Activated naive CD4-positive, alpha-beta T cell treated with anti-CD3 and anti-CD28 coated beads for 36 hours (primary cell): ENCODE measurements at regions not wholly inside any gene's neighbourhood (a gene's known extent, or its start where the extent isn't known, plus 50 kb on each side); places are given as distances from the start of the nearest gene placed in this dataset.
"Not testable (repeated sequence)": the region's sequence is repeated elsewhere in the genome, so short reads cannot be mapped to it uniquely, and the experiment has no call there.

Experiments
- CTCF ChIA-PET: fragments of 350-600 bp; sonication (Branson Sonifier 250); formaldehyde crosslinking; loops from one replicate; lab custom pipeline; 2021; ENCODE audit warnings: antibody characterized with exemption; lab: Charles Lee
- DNase-seq: peaks from one replicate; pipeline ENCODE4 v3.0.0-alpha.2; 2020
- H3K27ac Mint-ChIP-seq: one replicate; pipeline ENCODE4 v1.8.0; 2021; ENCODE audit warnings: mild to moderate bottlenecking, mixed read lengths
- H3K27me3 Mint-ChIP-seq: one replicate; pipeline ENCODE4 v1.8.0; 2021; ENCODE audit warnings: low read depth, mixed read lengths
- H3K36me3 Mint-ChIP-seq: one replicate; pipeline ENCODE4 v1.8.0; 2021; ENCODE audit warnings: low read depth, mixed read lengths
- H3K4me1 Mint-ChIP-seq: one replicate; pipeline ENCODE4 v1.8.0; 2021; ENCODE audit warnings: low read depth, mixed read lengths
- H3K4me3 Mint-ChIP-seq: one replicate; pipeline ENCODE4 v1.8.0; 2021; ENCODE audit warnings: mild to moderate bottlenecking, moderate library complexity, mixed read lengths
- H3K9me3 Mint-ChIP-seq: one replicate; pipeline ENCODE4 v1.8.0; 2021; ENCODE audit warnings: mixed read lengths
- intact Hi-C: fragments of 100-400 bp; cut with micrococcal nuclease; formaldehyde crosslinking; loops from one replicate; pipeline ENCODE4 v1.15.1; 2023

DNA sequence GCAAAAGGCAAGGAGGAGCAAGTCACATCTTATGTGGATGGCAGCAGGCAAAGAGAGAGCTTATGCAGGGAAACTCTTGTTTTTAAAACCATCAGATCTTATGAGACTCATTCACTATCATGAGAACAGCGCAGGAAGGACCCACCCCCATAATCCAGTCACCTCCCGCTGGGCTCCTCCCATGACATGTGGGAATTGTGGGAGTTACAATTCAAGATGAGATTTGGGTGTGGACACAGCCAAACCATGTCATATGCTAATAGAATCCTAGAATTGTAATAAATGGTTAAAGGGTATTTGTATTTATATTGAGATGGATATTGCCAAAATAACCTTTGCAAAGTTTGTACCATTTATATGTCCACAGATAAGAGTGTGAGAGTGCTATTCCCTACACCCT lies 72.1 kb upstream of the PNPT1 start:
- H3K4me3 Mint-ChIP-seq, H3K27ac Mint-ChIP-seq, H3K9me3 Mint-ChIP-seq, DNase-seq, H3K36me3 Mint-ChIP-seq, intact Hi-C loops, CTCF ChIA-PET, H3K4me1 Mint-ChIP-seq: not testable (repeated sequence)
- peaks cover 27% of the 10 kb centered on the region for H3K27me3 Mint-ChIP-seq

GRCh38 chr2:55763721-55764120 lies 70.1 kb upstream of the PNPT1 start:
- Mint-ChIP-seq H3K4me3 (no peak overlapping the region), H3K27ac (no peak overlapping the region), H3K36me3 (no peaks in the 10 kb centered on the region), H3K27me3 (peaks cover 27% of the 10 kb centered on the region), H3K9me3 (no peaks in the 10 kb centered on the region), H3K4me1 (no peaks in the 10 kb centered on the region)
- intact Hi-C loops: no loop called here
- DNase-seq: no peak
- CTCF ChIA-PET: no interaction called here

- intact Hi-C loops: no loop called here
Observed at GRCh38 chr2:55761526-55761925, 67.9 kb upstream of the PNPT1 start.

GRCh38 chr2:55761024-55761423 lies 67.4 kb upstream of the PNPT1 start:
- no peaks in the 10 kb centered on the region for H3K36me3 Mint-ChIP-seq
- CTCF ChIA-PET: interaction anchor here (0.6 kb wide), 2 partner anchors 117 to 435 kb away, joined by 3 read pairs; no protein-coding TSS in a partner anchor
- DNase-seq: no peak
- no peaks in the 10 kb centered on the region for H3K4me1 Mint-ChIP-seq
- no peak overlapping the region for H3K4me3 Mint-ChIP-seq
- H3K27me3 Mint-ChIP-seq: peaks cover 25% of the 10 kb centered on the region
- no peak overlapping the region for H3K27ac Mint-ChIP-seq
- no peaks in the 10 kb centered on the region for H3K9me3 Mint-ChIP-seq
- intact Hi-C loops: no loop called here

More at GRCh38 chr2:55761526-55761925, 67.9 kb upstream of the PNPT1 start:
- Mint-ChIP-seq H3K4me1 (no peaks in the 10 kb centered on the region), H3K27ac (no peak overlapping the region), H3K4me3 (no peak overlapping the region), H3K27me3 (peaks cover 25% of the 10 kb centered on the region), H3K9me3 (no peaks in the 10 kb centered on the region), H3K36me3 (no peaks in the 10 kb centered on the region)
- CTCF ChIA-PET: interaction anchor here (0.6 kb wide), 2 partner anchors 116 to 434 kb away, joined by 3 read pairs; no protein-coding TSS in a partner anchor
- DNase-seq: no peak

DNA sequence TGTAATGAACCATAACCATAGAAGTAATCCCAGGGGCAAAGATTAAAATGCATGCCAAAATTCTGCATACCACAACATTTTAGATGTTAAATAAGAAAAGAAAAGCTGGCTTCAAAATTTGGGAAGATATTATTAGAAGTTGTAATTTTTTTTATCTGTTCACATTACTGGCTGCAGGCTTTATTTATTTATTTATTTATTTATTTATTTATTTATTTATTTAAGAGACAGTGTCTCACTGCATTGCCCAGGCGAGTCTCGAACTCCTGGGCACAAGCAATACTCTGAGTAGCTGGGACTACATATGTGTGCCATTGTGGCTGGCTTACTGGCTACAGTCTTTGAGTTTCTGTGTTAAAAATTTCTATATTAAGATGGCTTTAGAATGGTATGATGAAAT lies 66.5 kb upstream of the PNPT1 start:
- Mint-ChIP-seq H3K4me3 (no peak overlapping the region), H3K4me1 (no peaks in the 10 kb centered on the region), H3K36me3 (no peaks in the 10 kb centered on the region), H3K27me3 (peaks cover 20% of the 10 kb centered on the region), H3K27ac (no peak overlapping the region), H3K9me3 (no peaks in the 10 kb centered on the region)
- CTCF ChIA-PET: no interaction called here
- intact Hi-C loops: no loop called here
- no peak for DNase-seq

DNA sequence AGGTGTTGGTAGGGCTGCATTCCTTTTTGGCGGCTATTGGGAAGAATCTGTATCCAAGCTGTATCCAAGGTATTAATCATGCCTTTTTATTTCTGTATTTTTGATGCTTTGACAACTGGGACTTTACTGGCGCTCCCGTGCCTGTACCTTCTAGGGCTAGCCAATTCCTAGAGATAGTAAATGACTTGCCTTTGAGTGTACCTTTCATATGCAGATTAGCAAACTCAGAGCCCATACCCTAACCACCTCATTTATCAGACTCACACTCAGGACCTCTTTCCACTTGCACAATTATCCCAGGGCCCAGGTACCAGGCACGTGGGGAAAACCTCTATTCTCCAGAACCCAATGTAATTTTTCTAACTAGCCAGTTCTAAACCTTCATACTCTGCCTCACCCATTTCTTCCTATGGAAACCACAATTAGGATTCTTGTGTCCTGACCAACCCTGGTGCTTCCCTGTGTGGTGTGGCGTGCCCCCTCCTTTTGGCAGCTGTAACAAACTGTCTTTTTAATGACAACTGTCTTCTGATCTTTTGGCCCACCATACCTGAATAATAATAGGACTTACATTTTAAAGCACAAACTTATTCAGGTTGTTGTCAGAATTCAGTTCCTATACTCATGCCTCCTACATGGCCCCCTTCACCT lies 65.8 kb upstream of the PNPT1 start:
- H3K9me3 Mint-ChIP-seq: no peaks in the 10 kb centered on the region
- CTCF ChIA-PET: no interaction called here
- no peak for DNase-seq
- no peak overlapping the region for H3K4me3 Mint-ChIP-seq
- H3K27ac Mint-ChIP-seq: no peak overlapping the region
- H3K27me3 Mint-ChIP-seq: peaks cover 20% of the 10 kb centered on the region
- H3K36me3 Mint-ChIP-seq: no peaks in the 10 kb centered on the region
- intact Hi-C loops: no loop called here
- H3K4me1 Mint-ChIP-seq: no peaks in the 10 kb centered on the region

GRCh38 chr2:55751966-55752365 lies 58.3 kb upstream of the PNPT1 start:
- no peaks in the 10 kb centered on the region for H3K36me3 Mint-ChIP-seq
- DNase-seq: no peak
- H3K4me3 Mint-ChIP-seq: no peak overlapping the region
- CTCF ChIA-PET: no interaction called here
- H3K27ac Mint-ChIP-seq: no peak overlapping the region
- intact Hi-C loops: no loop called here
- H3K4me1 Mint-ChIP-seq: no peaks in the 10 kb centered on the region
- peaks cover 2% of the 10 kb centered on the region for H3K9me3 Mint-ChIP-seq
- H3K27me3 Mint-ChIP-seq: peaks cover 2% of the 10 kb centered on the region

- DNase-seq: no peak
- H3K27me3 Mint-ChIP-seq: peaks cover 24% of the 10 kb centered on the region
- H3K4me1 Mint-ChIP-seq: no peaks in the 10 kb centered on the region
- no peaks in the 10 kb centered on the region for H3K36me3 Mint-ChIP-seq
- intact Hi-C loops: no loop called here
- H3K4me3 Mint-ChIP-seq: no peak overlapping the region
- no peaks in the 10 kb centered on the region for H3K9me3 Mint-ChIP-seq
- no peak overlapping the region for H3K27ac Mint-ChIP-seq
- CTCF ChIA-PET: no interaction called here
Observed at GRCh38 chr2:55743583-55743982, 49.9 kb upstream of the PNPT1 start.
